Astrocyte of the hippocampus (primary cell): ENCODE measurements at regions not wholly inside any gene's neighbourhood (a gene's known extent, or its start where the extent isn't known, plus 50 kb on each side); places are given as distances from the start of the nearest gene placed in this dataset.
"Not testable (repeated sequence)": the region's sequence is repeated elsewhere in the genome, so short reads cannot be mapped to it uniquely, and the experiment has no call there.

ENCODE experiments used
- DNase-seq: peaks from one replicate; pipeline ENCODE4 v3.0.0; 2011; ENCODE audit warnings: low read depth, low spot score

GRCh38 chr9:106220415-106220814 lies 526.1 kb downstream of the TMEM38B start:
- no peak for DNase-seq

DNA sequence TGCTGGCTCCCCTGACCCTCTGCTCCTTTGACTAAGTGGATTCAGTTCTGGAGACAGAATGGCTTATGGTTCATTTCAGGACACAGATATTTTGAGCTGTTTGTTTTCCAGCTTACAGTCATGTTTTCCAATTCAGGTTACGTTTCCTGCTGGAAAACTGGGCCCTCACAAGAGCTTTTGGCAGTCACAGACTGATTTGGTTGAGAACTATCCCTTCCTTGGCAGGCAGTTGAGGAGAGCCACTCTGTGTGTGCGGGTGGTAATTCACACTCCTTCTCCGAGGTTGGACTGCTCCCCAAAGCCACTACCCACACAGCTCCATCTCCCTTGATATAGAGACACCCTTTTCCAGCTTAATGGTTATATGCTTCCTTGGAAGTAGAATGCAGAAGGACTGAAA lies 534.5 kb downstream of the TMEM38B start:
- no peak for DNase-seq

DNA sequence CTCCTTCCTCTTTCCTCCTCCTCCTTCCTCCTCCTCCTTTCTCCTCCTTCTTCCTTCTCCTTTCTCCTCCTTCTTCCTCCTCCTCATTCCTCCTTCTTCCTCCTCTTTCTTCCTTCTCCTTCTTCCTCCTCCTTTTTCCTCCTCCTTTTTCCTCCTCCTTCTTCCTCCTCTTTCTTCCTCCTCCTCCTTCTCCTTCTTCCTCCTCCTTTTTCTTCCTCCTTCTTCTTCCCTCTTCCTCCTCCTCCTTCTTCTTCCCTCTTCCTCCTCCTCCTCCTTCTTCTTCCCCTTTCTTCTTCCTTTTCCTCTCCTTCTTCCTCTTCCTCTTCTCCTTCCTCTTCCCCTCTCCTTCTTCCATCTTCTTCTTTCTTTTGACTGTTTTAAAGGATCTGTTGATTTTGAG lies 538.8 kb downstream of the TMEM38B start:
- no peak for DNase-seq

DNA sequence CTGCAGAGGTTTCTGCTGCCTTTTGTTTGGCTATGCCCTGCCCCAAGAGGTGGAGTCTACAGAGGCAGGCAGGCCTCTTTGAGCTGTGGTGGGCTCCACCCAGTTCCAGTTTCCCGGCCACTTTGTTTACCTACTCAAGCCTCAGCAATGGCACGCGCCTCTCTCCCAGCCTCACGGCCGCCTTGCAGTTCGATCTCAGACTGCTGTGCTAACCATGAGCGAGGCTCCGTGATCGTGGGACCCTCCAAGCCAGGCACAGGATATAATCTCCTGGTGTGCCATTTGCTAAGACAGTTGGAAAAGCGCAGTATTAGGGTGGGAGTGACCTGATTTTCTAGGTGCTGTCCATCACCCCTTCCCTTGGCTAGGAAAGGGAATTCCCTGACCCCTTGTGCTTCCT lies 566.6 kb downstream of the TMEM38B start:
- not testable (repeated sequence) for DNase-seq

DNA sequence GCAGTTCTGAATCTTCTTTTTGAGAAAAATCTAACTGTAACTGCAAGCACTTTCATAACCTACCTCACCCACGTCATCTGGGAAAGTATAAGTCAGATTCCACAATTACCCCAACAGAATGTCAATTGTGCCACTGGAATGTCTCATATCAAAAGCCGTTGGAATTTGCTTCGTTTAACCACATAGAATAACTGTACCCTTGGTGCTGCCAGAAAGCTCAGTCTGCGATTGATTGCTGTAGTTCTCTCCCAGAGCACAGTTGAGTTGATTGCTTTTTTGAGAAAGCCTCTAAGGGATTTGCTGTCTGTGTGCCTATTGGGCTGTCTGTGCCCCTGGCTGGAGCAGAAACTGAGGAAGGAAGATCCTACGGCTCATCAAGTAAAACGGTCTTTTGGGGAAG lies 583.6 kb downstream of the TMEM38B start:
- peak; percentile 95 for DNase-seq

DNA sequence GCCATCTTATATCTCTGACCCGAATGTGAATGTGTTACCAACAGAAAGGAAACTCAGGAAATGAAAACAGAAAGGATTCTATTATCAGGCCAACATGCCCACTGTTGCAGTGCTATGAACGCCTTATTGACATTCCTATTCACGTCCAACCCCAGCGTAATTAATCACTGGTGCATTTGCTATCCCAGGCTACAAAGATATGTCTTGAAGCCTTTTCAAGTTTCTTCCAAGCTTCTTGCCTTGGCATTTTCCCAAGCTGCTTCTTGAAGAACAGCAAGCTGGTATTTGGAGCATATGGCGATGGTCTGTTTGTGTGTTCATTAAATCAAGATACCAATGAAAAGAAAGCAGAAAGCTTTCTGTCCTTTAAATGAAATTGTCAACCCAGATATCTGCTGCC lies 579.2 kb upstream of the ZNF462 start:
- peak; percentile 52 for DNase-seq

DNA sequence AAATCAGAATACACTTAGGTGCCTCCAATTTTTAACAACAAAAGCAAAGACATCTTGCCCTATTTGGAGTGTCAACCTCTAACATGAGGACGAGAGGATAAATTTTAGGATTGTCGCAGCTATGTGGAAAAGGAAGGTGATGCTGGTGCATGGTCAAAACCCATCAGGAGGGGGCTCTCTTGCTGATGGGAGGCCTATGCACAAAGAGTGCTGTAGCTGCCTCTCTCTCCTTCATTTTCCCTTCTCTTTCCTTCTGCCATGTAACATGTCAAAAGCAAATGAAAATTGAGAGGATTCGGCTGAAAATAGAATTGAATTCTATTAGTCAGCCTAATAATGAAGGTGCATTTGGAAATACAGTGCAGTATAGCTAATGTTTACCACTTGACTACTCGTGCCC lies 578.7 kb upstream of the ZNF462 start:
- DNase-seq: peak; percentile 29

GRCh38 chr9:106286249-106286648 lies 576.7 kb upstream of the ZNF462 start:
- DNase-seq: peak; percentile 58

DNA sequence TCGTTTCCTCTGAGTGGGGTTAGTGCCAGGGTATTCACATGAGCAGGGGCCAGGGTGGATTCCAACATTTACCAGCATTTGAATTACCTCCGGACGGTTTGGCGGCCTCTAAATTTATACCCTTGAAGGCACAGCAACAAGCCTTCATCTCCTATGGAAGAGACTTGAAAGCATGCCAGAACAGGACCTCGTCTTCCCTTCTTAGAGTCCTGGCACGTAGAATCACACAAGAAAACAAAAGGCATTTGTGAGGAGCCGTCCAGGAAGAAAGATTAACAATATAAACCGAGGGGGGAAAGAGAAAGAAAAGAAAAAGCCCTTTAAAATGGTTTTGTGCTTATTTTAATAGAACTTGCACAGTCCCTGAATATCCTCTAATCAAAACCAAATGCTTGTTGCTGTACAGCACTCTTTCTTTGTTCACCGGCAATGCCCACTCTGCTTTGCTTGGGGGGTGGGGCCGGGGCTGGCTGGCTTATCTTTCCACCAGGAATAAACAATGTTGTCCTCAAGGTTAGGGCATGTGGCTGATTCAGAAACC lies 575.8 kb upstream of the ZNF462 start:
- peak; percentile 73 for DNase-seq

DNA sequence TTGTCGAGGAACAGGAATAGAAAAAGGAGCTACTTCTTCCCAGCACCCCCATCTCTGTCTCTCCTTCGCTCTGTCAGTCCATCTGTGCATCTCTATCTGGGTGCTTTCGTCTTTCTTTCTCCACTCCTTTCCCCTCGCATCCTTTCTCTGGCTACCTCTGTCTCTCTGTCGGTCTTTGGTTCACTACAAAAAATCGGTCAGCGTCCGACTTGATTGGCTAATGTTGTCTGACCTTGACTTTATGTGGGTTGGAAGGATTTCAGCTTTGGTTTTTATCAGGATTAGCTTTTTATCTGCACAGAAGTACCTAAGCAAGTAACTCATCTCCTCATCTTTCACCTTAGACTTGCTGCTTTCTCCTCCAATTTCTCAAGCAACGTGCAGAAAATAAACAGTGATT lies 575.2 kb upstream of the ZNF462 start:
- DNase-seq: peak; percentile 22

GRCh38 chr9:106288689-106289088 lies 574.3 kb upstream of the ZNF462 start:
- no peak for DNase-seq

- no peak for DNase-seq
Measured at GRCh38 chr9:106291786-106292185, 571.2 kb upstream of the ZNF462 start.

GRCh38 chr9:106296426-106296825 lies 566.5 kb upstream of the ZNF462 start:
- DNase-seq: no peak

- no peak for DNase-seq
Measured at GRCh38 chr9:106298997-106299396, 564.0 kb upstream of the ZNF462 start.

GRCh38 chr9:106304401-106304920 lies 558.5 kb upstream of the ZNF462 start:
- DNase-seq: no peak

GRCh38 chr9:106305428-106306133 lies 557.4 kb upstream of the ZNF462 start:
- peak; percentile 34 for DNase-seq

DNA sequence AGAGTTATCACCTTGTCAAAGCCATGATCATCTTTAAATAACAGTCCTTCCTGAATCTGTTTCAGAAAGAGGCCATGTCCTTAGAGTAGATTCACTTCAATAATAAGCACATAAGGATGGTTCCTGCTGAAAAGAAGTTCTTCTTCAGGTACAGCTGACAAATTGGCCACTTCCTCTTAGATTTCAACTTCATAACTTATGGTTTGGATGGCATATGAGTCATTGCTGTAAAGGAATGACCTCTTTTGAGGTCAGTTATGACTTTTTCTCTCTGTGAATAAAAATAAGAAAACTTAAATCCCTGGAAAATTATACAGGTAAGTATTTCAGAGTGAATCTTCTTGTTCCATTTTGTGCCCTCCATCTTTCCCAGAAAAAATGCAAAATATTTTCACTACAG lies 555.3 kb upstream of the ZNF462 start:
- DNase-seq: no peak

GRCh38 chr9:106309925-106310324 lies 553.0 kb upstream of the ZNF462 start:
- peak; percentile 8 for DNase-seq

DNA sequence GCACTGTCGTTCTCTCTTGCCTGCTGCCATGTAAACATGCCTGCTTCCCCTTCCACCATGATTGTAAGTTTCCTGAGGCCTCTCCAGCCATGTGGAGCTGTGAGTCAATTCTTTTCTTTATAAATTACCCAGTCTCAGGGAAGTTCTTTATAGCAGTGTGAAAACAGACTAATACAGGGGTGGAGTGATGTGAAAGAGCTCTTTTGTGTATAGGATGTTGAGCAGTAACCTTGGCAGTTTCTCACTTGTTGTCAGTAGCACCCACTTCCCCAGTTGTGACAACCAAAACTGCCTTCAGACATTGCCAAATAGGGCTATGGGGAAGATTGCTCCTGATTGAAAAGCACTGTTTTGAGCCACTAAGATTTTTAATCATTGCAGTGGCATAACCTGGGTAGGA lies 552.2 kb upstream of the ZNF462 start:
- DNase-seq: no peak

DNA sequence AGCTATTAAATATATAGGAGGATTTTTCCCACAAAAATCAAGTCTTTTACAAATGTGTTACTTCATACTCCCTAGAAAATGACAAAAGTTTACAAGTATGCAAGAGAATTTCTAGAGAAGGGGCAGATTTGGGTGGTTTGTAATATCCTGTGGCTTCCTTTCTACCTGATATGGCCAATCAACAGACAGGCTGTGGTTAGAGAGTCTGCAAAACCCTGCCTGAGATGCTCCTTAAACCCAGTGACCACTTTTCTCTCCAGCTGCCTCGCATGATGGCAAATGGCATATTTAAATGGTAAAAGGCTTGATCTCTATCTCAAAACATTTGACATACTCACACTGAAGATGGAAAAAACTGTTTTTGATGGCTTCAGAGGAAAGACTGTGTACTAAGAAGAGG lies 550.1 kb upstream of the ZNF462 start:
- DNase-seq: no peak

- DNase-seq: no peak
Measured at GRCh38 chr9:106314476-106314875, 548.5 kb upstream of the ZNF462 start.

- no peak for DNase-seq
Measured at GRCh38 chr9:106321394-106322180, 541.4 kb upstream of the ZNF462 start.
